Loucy (cell line): ENCODE measurements at regions not wholly inside any gene's neighbourhood (a gene's known extent, or its start where the extent isn't known, plus 50 kb on each side); places are given as distances from the start of the nearest gene placed in this dataset.

ENCODE experiments used
- H2AFZ ChIP-seq: fragments of 200-600 bp; sonication (generic); 2 replicates; pipeline ENCODE4 v1.6.0; 2016; ENCODE audit warnings: antibody characterized with exemption, mild to moderate bottlenecking, low read length, moderate library complexity
- H3F3A ChIP-seq: fragments of 200-600 bp; 2 replicates; pipeline ENCODE4 v1.6.0; 2016; ENCODE audit warnings: antibody characterized with exemption, low read depth, mild to moderate bottlenecking
- H3K27me3 ChIP-seq: fragments of 200-600 bp; sonication (generic); 2 replicates; pipeline ENCODE4 v1.6.1; 2014; ENCODE audit warnings: low read length, mild to moderate bottlenecking; ENCODE audit not compliant: insufficient read depth, poor library complexity, severe bottlenecking
- H3K36me3 ChIP-seq: fragments of 200-600 bp; sonication (generic); 2 replicates; pipeline ENCODE4 v1.6.1; 2016; ENCODE audit warnings: low read length; ENCODE audit not compliant: insufficient read depth
- H3K4me1 ChIP-seq: fragments of 200-600 bp; sonication (generic); 2 replicates; pipeline ENCODE4 v1.5.1; 2014; ENCODE audit warnings: low read length, mild to moderate bottlenecking; ENCODE audit not compliant: insufficient read depth, poor library complexity, severe bottlenecking
- H3K4me2 ChIP-seq: fragments of 200-600 bp; sonication (generic); 2 replicates; pipeline ENCODE4 v1.6.0; 2014; ENCODE audit warnings: antibody characterized with exemption, low read length, low read depth, mild to moderate bottlenecking; ENCODE audit not compliant: poor library complexity, severe bottlenecking
- H3K4me3 ChIP-seq: fragments of 200-600 bp; sonication (generic); 2 replicates; pipeline ENCODE4 v1.5.1; 2014; ENCODE audit warnings: low read length, mild to moderate bottlenecking, mixed read lengths; ENCODE audit not compliant: poor library complexity, severe bottlenecking
- H3K79me2 ChIP-seq: fragments of 200-600 bp; sonication (generic); 2 replicates; pipeline ENCODE4 v1.6.1; 2014; ENCODE audit warnings: low read length; ENCODE audit not compliant: insufficient read depth
- H3K9ac ChIP-seq: fragments of 200-600 bp; sonication (generic); 2 replicates; pipeline ENCODE4 v1.6.0; 2014; ENCODE audit warnings: mild to moderate bottlenecking, low read depth, low read length, moderate library complexity; ENCODE audit not compliant: poor library complexity, severe bottlenecking
- H3K9me2 ChIP-seq: fragments of 200-600 bp; sonication (generic); replicated peaks from 2 replicates; pipeline ENCODE4 v1.6.1; 2016; ENCODE audit warnings: low read depth, low read length, mixed read lengths
- H3K9me3 ChIP-seq: fragments of 200-600 bp; sonication (generic); 2 replicates; pipeline ENCODE4 v1.6.1; 2014; ENCODE audit warnings: mild to moderate bottlenecking, antibody characterized with exemption, low read length, low read depth; ENCODE audit not compliant: insufficient read depth
- H4K20me1 ChIP-seq: fragments of 200-600 bp; sonication (generic); 2 replicates; pipeline ENCODE4 v1.6.0; 2014; ENCODE audit warnings: antibody characterized with exemption, low read length, mild to moderate bottlenecking; ENCODE audit not compliant: insufficient read depth, poor library complexity, severe bottlenecking
- CTCF ChIP-seq: fragments of 200-600 bp; sonication (generic); conservative IDR thresholded peaks from 2 replicates; pipeline ENCODE4 v1.5.1; 2014; ENCODE audit warnings: mild to moderate bottlenecking, antibody characterized with exemption, low read length
- EZH2phosphoT487 ChIP-seq: fragments of 200-600 bp; IDR thresholded peaks from 2 replicates; pipeline ENCODE4 v1.6.1; 2018; ENCODE audit warnings: antibody characterized with exemption, mild to moderate bottlenecking, moderate library complexity, borderline replicate concordance

- Histone ChIP-seq H3K36me3 (no peaks in the 10 kb centered on the region), H3K4me2 (no peak overlapping the region), H3K4me1 (no peaks in the 10 kb centered on the region), H3K9me3 (no peaks in the 10 kb centered on the region), H4K20me1 (no peaks in the 10 kb centered on the region), H3K4me3 (no peak overlapping the region), H3K27me3 (no peaks in the 10 kb centered on the region), H3K79me2 (no peaks in the 10 kb centered on the region), H3F3A (no peaks in the 10 kb centered on the region), H2AFZ (no peak overlapping the region), H3K9me2 (no peaks in the 10 kb centered on the region), H3K9ac (no peak overlapping the region)
- no peak for TF ChIP-seq EZH2phosphoT487
- TF ChIP-seq CTCF, result no peak
Observed at GRCh38 chr3:13142552-13143380, 69.5 kb upstream of the IQSEC1 start.

- Histone ChIP-seq H2AFZ (no peak overlapping the region), H3K79me2 (no peaks in the 10 kb centered on the region), H3K36me3 (no peaks in the 10 kb centered on the region), H3K4me2 (no peak overlapping the region), H3K9me2 (no peaks in the 10 kb centered on the region), H3K4me3 (no peak overlapping the region), H3F3A (no peaks in the 10 kb centered on the region), H3K4me1 (no peaks in the 10 kb centered on the region), H3K27me3 (no peaks in the 10 kb centered on the region), H4K20me1 (no peaks in the 10 kb centered on the region), H3K9me3 (no peaks in the 10 kb centered on the region), H3K9ac (no peak overlapping the region)
- TF ChIP-seq EZH2phosphoT487 (no peak), CTCF (no peak)
Observed at GRCh38 chr3:13141991-13142412, 68.8 kb upstream of the IQSEC1 start.

GRCh38 chr3:13141183-13141582 is 68.0 kb upstream of the IQSEC1 start:
- H3K4me3 ChIP-seq, result no peak overlapping the region
- H4K20me1 ChIP-seq, result no peaks in the 10 kb centered on the region
- H3K79me2 ChIP-seq, result no peaks in the 10 kb centered on the region
- no peak for TF ChIP-seq CTCF
- TF ChIP-seq EZH2phosphoT487, result no peak
- no peaks in the 10 kb centered on the region for H3K9me2 ChIP-seq
- H3K9ac ChIP-seq, result no peak overlapping the region
- H3K36me3 ChIP-seq, result no peaks in the 10 kb centered on the region
- no peaks in the 10 kb centered on the region for H3F3A ChIP-seq
- no peaks in the 10 kb centered on the region for H3K27me3 ChIP-seq
- H3K4me2 ChIP-seq, result no peak overlapping the region
- no peak overlapping the region for H2AFZ ChIP-seq
- H3K4me1 ChIP-seq, result no peaks in the 10 kb centered on the region
- H3K9me3 ChIP-seq, result no peaks in the 10 kb centered on the region
